OCI-LY7 (cell line): ENCODE measurements at regions not wholly inside any gene's neighbourhood (a gene's known extent, or its start where the extent isn't known, plus 50 kb on each side); places are given as distances from the start of the nearest gene placed in this dataset.

ENCODE experiments used
- EZH2phosphoT487 ChIP-seq: fragments of 200-600 bp; sonication (generic); IDR thresholded peaks from 2 replicates; pipeline ENCODE4 v1.6.1; 2018; ENCODE audit warnings: low read depth, borderline replicate concordance, mild to moderate bottlenecking, mixed run types, antibody characterized with exemption, low read length, moderate library complexity, mixed read lengths
- TF ChIP-seq, protein P1 (sequence below): fragments of 200-600 bp; sonication (generic); conservative IDR thresholded peaks from 2 replicates; pipeline ENCODE4 v1.5.1; 2014; ENCODE audit warnings: mild to moderate bottlenecking, antibody characterized with exemption, low read length, moderate library complexity, mixed read lengths

DNA sequence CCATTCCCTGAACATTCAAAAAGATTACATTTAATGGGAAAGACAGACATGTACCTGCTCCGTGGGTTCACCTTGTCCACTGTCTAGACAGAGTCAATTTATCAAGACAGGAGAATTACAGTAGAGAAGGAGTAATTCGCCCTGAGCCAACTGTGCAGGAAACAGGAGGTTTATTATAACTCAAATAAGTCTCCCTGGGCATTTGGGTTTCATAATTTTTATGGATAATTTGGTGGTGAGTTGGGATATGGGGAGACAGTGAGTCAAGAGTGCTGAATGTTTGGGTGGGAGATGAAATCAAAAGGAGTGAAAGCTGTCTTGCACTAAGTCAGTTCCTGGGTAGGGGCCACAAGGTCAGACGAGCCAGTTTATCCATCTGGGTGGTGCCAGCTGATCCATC is 165.9 kb upstream of the NAMPT start:
- TF ChIP-seq, protein P1, sequence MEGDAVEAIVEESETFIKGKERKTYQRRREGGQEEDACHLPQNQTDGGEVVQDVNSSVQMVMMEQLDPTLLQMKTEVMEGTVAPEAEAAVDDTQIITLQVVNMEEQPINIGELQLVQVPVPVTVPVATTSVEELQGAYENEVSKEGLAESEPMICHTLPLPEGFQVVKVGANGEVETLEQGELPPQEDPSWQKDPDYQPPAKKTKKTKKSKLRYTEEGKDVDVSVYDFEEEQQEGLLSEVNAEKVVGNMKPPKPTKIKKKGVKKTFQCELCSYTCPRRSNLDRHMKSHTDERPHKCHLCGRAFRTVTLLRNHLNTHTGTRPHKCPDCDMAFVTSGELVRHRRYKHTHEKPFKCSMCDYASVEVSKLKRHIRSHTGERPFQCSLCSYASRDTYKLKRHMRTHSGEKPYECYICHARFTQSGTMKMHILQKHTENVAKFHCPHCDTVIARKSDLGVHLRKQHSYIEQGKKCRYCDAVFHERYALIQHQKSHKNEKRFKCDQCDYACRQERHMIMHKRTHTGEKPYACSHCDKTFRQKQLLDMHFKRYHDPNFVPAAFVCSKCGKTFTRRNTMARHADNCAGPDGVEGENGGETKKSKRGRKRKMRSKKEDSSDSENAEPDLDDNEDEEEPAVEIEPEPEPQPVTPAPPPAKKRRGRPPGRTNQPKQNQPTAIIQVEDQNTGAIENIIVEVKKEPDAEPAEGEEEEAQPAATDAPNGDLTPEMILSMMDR = no peak
- no peak for TF ChIP-seq EZH2phosphoT487
